Epithelial cell of proximal tubule (primary cell): ENCODE measurements at regions not wholly inside any gene's neighbourhood (a gene's known extent, or its start where the extent isn't known, plus 50 kb on each side); places are given as distances from the start of the nearest gene placed in this dataset.

ENCODE experiments used
- DNase-seq: peaks from one replicate; pipeline ENCODE4 v3.0.0-alpha.2; 2011; ENCODE audit warnings: low read depth
- H3K4me3 ChIP-seq: 2 replicates; pipeline ENCODE4 v1.5.1; 2011; ENCODE audit warnings: low read depth, mild to moderate bottlenecking, low read length
- TF ChIP-seq, protein P1 (sequence below): conservative IDR thresholded peaks from 2 replicates; pipeline ENCODE4 v1.5.1; 2012; ENCODE audit warnings: low read depth, mild to moderate bottlenecking, low read length

DNA sequence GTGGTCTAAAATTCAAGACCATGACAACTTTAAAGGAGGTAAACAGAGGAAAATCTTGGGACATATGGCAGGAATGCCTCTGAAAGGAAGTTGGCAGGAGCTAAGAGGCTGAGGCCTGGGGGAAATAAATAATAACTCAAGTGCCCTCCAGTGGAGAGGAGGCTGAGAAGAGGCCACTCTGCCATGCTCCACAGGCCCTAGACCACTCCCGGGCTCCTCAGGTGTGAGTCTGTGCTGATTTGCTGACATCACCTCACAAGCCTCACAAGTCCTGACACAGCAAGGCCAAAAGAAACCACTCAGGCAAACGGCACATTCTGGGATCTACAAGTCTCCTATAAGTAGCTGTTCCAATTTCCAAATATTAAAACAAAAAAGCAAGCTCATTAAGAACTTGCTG lies 91.0 kb upstream of the RIPOR2 start:
- no peak for DNase-seq
- H3K4me3 ChIP-seq: no peak overlapping the region
- TF ChIP-seq, protein P1, sequence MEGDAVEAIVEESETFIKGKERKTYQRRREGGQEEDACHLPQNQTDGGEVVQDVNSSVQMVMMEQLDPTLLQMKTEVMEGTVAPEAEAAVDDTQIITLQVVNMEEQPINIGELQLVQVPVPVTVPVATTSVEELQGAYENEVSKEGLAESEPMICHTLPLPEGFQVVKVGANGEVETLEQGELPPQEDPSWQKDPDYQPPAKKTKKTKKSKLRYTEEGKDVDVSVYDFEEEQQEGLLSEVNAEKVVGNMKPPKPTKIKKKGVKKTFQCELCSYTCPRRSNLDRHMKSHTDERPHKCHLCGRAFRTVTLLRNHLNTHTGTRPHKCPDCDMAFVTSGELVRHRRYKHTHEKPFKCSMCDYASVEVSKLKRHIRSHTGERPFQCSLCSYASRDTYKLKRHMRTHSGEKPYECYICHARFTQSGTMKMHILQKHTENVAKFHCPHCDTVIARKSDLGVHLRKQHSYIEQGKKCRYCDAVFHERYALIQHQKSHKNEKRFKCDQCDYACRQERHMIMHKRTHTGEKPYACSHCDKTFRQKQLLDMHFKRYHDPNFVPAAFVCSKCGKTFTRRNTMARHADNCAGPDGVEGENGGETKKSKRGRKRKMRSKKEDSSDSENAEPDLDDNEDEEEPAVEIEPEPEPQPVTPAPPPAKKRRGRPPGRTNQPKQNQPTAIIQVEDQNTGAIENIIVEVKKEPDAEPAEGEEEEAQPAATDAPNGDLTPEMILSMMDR: no peak

DNA sequence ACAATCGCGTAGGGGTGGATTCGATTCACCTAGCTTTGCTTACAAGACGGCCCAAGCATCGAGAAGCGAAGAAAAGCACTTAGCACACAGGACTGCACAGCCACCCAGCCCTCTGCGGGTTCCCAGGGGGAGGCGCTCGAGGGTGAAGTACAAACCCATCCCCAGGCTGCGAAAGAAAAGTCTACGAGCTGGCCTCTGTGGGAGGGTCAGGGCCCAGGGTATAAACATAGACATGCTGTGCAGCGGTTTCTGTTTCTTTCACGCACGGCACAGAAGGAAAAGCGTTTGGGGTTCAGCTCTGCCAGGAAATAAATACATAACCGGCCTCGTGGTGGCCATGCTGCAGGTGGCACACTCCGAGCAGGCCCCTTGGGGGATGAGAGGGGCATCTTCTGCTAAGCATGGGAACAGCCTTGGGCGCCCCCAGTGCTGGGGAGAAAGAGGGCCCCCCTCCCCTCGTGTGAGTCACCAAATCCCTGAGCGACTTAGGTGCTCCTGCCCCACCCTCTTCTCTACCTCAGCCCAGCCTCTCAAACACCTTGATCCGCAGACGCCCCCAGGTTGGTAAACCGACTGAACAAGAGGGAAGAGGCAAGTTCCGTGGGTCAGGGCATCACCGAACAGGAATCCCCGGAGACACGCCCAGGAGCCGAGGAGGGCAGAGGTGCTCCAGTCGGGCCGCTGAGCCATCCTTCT lies 91.6 kb upstream of the RIPOR2 start:
- H3K4me3 ChIP-seq: no peak overlapping the region
- TF ChIP-seq, protein P1: no peak

DNA sequence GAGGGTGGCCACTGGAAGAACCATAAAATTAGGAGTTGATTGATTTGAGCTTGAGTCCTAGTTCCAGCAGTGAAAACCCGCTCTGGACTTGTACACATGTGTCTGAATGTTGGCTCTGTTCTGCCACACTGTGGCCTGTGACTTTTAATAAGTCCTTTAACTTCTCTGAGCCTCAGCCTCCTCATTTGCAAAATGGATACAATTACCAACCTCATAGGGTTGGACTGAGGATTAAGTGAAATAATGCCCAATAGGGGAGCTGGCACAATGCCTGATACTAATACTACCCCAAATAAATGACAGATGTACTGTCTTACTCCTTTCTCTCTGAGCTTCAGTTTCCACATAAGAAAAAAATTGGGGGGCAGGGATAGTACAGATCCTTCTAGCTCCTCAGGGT lies 92.6 kb upstream of the RIPOR2 start:
- no peak overlapping the region for H3K4me3 ChIP-seq
- TF ChIP-seq, protein P1: no peak
- no peak for DNase-seq

More for the DNA sequence above, 91.6 kb upstream of the RIPOR2 start:
- no peak for DNase-seq

GRCh38 chr6:25032934-25033333 lies 97.2 kb upstream of the RIPOR2 start:
- no peak for DNase-seq

DNA sequence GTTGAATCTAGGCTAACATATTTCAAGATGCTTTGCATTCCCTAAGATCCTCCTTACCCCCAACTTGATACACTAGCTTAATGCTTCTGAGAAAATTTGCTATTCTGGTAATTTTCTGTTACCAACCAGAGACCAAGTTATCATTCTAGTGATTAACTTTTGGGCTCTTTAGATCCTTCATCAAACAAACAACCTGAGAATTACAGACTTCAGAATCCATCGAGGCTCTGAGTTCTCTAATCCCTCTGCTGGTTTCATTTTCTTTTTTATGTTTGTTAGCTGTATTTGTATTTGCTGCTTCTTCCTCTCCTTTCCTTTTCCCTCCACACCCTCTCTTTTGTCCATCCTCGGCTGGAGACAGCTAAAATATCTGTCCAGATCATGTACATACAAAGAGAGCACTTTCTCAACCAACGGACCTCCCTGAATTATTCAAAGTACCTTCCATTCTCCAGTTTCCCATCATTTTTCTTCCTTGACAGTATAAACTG lies 98.7 kb upstream of the RIPOR2 start:
- DNase-seq: no peak
- TF ChIP-seq, protein P1: no peak
- H3K4me3 ChIP-seq: no peak overlapping the region

More at GRCh38 chr6:25032934-25033333, 97.2 kb upstream of the RIPOR2 start:
- no peak overlapping the region for H3K4me3 ChIP-seq
- TF ChIP-seq, protein P1: no peak

DNA sequence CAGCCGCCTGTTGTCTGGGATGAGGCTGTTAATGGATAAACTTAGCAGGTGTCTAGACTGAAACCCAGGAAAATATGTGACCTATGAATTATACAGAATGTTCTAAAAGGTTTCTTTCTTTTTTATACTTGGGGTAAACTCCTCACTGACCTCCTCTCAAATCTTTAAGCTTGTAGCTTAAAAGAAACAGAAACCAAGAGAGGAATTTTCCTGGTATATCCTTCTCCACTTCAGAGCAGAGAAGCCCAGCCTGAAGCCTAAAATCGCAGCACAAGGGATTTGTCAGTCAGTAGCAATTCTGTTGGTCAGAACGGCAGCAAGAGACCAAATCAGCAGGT lies 99.4 kb upstream of the RIPOR2 start:
- no peak for DNase-seq
- TF ChIP-seq, protein P1: no peak
- H3K4me3 ChIP-seq: no peak overlapping the region
